ENCODE measurements at regions not wholly inside any gene's neighbourhood (a gene's known extent, or its start where the extent isn't known, plus 50 kb on each side); places are given as distances from the start of the nearest gene placed in this dataset.

DNA sequence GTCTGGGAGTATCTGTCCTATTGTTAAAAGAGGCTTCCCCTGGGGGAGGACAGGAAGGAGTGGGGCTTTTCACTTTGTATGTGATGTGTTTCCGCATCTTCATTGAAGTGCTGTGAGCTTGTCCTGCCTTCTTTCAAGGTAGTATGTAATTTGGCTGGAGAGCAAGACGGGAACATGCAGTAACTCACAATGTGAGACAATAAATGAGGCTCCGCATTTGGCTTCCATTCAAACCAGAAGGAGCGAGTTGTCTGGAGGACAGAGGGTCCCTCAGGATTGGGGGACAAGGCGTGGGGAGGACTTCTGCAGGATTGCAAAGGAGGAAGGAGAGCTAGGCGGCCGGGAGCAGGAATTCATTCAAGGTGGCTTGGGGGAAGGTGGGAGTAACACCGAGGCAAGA is 203.5 kb downstream of the RBFOX3 start:
- no peak for DNase-seq (ENCODE audit: low read depth)

DNA sequence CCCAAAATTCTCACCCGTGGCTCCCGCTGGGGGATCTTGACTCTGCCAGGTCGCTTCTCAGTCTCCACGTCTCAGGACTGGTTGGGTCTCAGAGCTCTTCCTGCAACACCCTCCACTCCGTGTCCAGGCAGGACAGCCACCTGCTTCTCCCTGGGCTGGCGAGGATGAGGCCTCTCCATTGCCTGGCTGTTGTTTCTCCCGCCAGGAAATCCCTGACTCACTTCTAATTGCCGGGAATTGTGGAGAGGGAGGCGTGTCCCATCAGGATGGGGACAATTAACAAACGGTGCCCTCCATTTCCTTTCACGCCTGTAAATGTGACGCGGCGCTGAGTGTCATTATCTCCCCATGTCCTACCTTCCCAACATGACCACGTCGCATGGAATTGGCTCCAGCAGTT is 204.5 kb downstream of the RBFOX3 start:
- no peak for DNase-seq (ENCODE audit: low read depth)

More for the DNA sequence above, 203.5 kb downstream of the RBFOX3 start:
- H3K4me3 ChIP-seq (ENCODE audit: low read depth, low read length) = no peak overlapping the region
- TF ChIP-seq, protein P1, sequence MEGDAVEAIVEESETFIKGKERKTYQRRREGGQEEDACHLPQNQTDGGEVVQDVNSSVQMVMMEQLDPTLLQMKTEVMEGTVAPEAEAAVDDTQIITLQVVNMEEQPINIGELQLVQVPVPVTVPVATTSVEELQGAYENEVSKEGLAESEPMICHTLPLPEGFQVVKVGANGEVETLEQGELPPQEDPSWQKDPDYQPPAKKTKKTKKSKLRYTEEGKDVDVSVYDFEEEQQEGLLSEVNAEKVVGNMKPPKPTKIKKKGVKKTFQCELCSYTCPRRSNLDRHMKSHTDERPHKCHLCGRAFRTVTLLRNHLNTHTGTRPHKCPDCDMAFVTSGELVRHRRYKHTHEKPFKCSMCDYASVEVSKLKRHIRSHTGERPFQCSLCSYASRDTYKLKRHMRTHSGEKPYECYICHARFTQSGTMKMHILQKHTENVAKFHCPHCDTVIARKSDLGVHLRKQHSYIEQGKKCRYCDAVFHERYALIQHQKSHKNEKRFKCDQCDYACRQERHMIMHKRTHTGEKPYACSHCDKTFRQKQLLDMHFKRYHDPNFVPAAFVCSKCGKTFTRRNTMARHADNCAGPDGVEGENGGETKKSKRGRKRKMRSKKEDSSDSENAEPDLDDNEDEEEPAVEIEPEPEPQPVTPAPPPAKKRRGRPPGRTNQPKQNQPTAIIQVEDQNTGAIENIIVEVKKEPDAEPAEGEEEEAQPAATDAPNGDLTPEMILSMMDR (conservative IDR thresholded peaks at IDR 0.05; ENCODE audit: low read depth, low read length) = no peak

DNA sequence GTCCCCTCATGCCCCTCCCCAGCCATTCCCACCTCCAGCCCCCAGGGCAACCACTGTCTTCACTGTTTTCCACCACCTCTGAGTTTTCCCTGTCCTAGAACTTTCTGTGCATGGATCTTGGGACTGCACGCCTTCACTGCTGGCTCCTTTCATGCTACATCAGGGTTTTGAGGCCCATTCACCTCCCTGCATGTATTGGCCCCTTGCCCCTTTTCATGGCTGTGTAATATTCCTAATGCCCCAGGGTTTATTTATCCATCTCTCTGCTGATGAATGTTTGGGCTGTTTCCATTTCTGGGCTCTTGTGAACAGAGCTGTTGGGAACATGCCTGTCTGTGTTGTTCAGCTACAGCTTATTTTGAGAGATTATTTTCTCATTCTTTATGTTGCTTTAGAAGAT is 205.0 kb downstream of the RBFOX3 start:
- TF ChIP-seq, protein P1 (conservative IDR thresholded peaks at IDR 0.05; ENCODE audit: low read depth, low read length) = no peak
- no peak overlapping the region for H3K4me3 ChIP-seq (ENCODE audit: low read depth, low read length)
- no peak for DNase-seq (ENCODE audit: low read depth)

More for the DNA sequence above, 204.5 kb downstream of the RBFOX3 start:
- no peak overlapping the region for H3K4me3 ChIP-seq (ENCODE audit: low read depth, low read length)
- TF ChIP-seq, protein P1 (conservative IDR thresholded peaks at IDR 0.05; ENCODE audit: low read depth, low read length) = no peak

DNA sequence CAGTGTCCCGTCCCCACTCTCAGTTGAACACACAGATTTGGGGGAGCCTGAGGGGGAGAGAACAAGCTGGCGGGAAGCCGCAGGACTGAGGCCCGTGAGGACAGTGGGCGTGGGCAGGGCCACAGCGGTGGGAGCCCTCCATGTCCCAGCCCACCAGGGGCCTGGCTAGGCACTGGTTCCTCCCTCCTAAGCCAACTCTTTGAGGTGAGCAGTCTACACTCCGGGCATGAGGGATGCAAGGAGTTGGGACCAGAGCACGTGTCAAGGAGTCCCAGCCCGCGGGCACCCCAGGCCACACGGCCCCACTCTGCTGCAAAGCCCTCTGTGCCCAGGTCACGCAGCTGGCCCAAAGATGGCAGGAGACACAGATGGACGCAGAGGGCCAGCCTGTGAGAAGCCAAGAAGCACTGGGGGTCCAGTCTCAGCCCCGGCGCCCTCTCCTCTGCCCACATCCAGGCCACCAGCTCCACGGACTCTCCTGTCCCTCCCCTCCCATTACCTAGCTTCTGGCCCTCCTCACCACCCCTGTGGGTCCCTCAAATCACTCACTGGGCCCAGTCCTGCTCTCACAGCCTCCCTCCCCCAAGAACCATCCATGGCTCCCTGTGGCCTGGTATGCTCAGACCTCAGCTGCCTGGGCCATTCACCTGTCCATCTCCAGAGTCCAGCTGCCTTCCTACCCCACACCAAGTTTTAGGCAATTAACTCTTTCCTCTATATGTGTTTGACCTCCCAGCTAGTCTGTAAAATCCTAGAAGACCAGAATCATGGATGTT is 206.5 kb downstream of the RBFOX3 start:
- no peak overlapping the region for H3K4me3 ChIP-seq (ENCODE audit: low read depth, low read length)
- no peak for DNase-seq (ENCODE audit: low read depth)
- TF ChIP-seq, protein P1 (conservative IDR thresholded peaks at IDR 0.05; ENCODE audit: low read depth, low read length) = no peak

DNA sequence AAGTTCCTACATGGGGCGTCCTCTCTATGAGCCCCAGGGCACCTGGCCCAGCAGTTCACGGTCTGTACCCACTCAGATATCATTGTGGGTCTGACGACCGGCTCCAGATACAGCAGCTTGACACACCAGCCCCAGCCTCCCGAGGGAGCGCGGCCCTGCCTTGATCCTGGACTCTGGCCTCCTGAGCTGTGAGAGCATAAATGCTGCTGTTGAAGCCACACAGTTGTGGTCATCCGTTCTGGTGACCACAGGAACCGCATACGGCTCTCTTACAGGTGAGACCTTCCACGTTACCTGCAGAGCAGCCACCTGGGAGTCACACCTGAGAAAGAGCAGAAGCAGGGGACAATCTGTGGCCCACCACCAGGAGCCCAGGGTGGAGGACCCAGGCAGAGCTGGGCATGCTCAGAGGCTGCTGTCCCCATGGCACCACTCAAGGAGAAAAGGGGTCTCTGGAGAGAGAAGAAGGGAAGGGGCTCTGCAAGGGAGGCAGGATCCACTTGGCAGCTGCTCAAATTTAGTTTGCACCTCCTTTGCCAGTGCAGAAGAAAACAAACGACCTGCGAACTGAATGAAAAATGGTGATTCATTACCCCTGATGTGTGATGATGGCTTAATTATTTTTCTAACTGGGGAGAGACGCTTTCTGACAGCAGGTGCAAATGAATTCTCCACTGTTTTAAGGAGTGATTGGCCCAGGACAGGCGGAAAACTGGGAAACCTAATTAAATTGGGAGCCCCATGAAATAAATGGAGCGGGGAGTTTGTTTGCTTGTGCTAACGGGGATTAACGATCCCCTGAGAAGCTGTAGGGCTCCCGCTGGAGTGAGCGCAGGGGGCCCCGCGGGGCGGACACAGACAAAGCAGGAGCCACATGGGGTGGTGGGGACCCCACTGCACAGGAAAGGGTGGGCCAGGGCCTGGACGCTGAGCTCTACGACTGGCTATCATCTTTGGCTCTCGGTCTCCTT is 208.9 kb downstream of the RBFOX3 start:
- TF ChIP-seq, protein P1 (conservative IDR thresholded peaks at IDR 0.05; ENCODE audit: low read depth, low read length) = no peak
- no peak for DNase-seq (ENCODE audit: low read depth)
- H3K4me3 ChIP-seq (ENCODE audit: low read depth, low read length) = no peak overlapping the region

DNA sequence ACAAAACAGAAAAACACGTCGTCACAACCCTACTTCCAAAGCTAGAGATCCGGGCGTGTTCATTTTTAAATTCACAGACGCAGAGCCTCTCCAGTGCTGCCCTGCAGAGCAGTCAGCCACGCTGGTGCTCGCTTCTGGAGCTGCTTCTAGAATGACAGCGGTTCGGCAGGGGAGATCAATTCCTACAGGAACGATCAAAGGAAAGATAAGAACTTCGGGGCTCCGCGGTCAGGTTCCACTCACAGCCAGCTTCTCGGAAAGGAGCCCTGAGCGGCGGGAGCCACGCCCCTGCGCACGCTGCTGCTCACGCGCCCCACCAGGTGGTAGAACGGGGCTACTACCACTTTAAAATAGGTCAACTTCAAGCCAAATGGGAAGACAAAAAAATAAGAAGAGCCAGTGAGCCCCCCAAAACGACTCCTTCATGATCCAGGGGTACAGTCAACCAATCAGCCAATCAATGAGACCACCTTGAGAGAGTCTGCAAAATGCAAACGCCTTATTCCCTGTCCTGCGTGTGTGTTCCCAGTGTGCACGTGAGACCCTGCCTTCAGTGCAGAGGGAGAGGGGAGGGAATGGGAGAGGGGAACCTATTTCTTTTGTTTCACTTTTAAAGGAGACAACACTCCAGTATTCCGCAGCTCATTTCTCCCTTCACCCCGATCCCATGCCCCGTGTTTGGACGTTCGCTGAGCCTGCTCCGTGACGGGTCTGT is 209.7 kb downstream of the RBFOX3 start:
- no peak for DNase-seq (ENCODE audit: low read depth)
- peak overlapping the region; percentile 30 for H3K4me3 ChIP-seq (ENCODE audit: low read depth, low read length)
- TF ChIP-seq, protein P1 (conservative IDR thresholded peaks at IDR 0.05; ENCODE audit: low read depth, low read length) = peak; percentile 89

Data from epithelial cell of proximal tubule (primary cell).